IMR-90 (cell line): ENCODE measurements at regions not wholly inside any gene's neighbourhood (a gene's known extent, or its start where the extent isn't known, plus 50 kb on each side); places are given as distances from the start of the nearest gene placed in this dataset.

Experiments
- ATAC-seq: fragments of 200-7000 bp; cut with Tn5 transposase; 2 replicates; pipeline ENCODE4 v1.9.1; 2020; ENCODE audit warnings: low read depth, mild to moderate bottlenecking, moderate library complexity
- BruUV-seq: library from RNA; stranded (reverse); fragments of 400-500 nt; replicated peaks from 2 replicates; lab custom pipeline; 2021; lab: Mats Ljungman, UMichigan
- CTCF ChIA-PET: fragments of 300-600 bp; formaldehyde crosslinking; extraction: SDS; loops from one replicate; lab custom pipeline; 2021; ENCODE audit warnings: antibody characterized with exemption; lab: Yijun Ruan, JAX
- POLR2A ChIA-PET: fragments of 300-600 bp; sonication (Branson Sonifier 250); formaldehyde crosslinking; loops from one replicate; lab custom pipeline; 2022; ENCODE audit warnings: antibody characterized with exemption; ENCODE audit not compliant: unreplicated experiment; lab: Charles Lee
- DNase-seq: peaks from one replicate; pipeline ENCODE4 v3.0.0; 2013
- H2AFZ ChIP-seq: replicated peaks from 2 replicates; pipeline ENCODE3; 2013; ENCODE audit warnings: low read length, mild to moderate bottlenecking; ENCODE audit not compliant: poor library complexity
- H2AK5ac ChIP-seq: 2 replicates; pipeline ENCODE4 v1.6.1; 2013; ENCODE audit warnings: low read depth, low read length, inconsistent platforms
- H2AK9ac ChIP-seq: replicated peaks from 2 replicates; pipeline ENCODE3; 2013; ENCODE audit warnings: mild to moderate bottlenecking, low read depth, low read length, moderate library complexity; ENCODE audit not compliant: poor library complexity
- H2BK120ac ChIP-seq: 2 replicates; pipeline ENCODE4 v1.6.1; 2013; ENCODE audit warnings: low read depth, low read length, inconsistent platforms
- H2BK15ac ChIP-seq: 3 replicates; pipeline ENCODE4 v1.6.1; 2013; ENCODE audit warnings: low read depth, low read length, inconsistent platforms
- H2BK20ac ChIP-seq: 2 replicates; pipeline ENCODE4 v1.6.1; 2013; ENCODE audit warnings: low read depth, mild to moderate bottlenecking, inconsistent platforms, low read length, moderate library complexity
- H2BK5ac ChIP-seq: 2 replicates; pipeline ENCODE4 v1.6.1; 2013; ENCODE audit warnings: mild to moderate bottlenecking, low read depth, low read length, inconsistent platforms; ENCODE audit not compliant: poor library complexity, severe bottlenecking
- H3K14ac ChIP-seq: replicated peaks from 2 replicates; pipeline ENCODE4 v1.6.1; 2013; ENCODE audit warnings: low read depth, low read length, inconsistent platforms
- H3K18ac ChIP-seq: 2 replicates; pipeline ENCODE4 v1.6.1; 2013; ENCODE audit warnings: low read depth, low read length, control low read depth
- H3K23ac ChIP-seq: 2 replicates; pipeline ENCODE4 v1.6.1; 2013; ENCODE audit warnings: low read depth, low read length, inconsistent platforms
- H3K27ac ChIP-seq: 2 replicates; pipeline ENCODE4 v1.5.1; 2013; ENCODE audit warnings: mild to moderate bottlenecking, control low read depth, low read length; ENCODE audit not compliant: insufficient read depth
- H3K27me3 ChIP-seq: 2 replicates; pipeline ENCODE4 v1.6.1; 2013; ENCODE audit warnings: low read length; ENCODE audit not compliant: control insufficient read depth, insufficient read depth
- H3K36me3 ChIP-seq: 2 replicates; pipeline ENCODE4 v1.6.1; 2013; ENCODE audit warnings: low read length, mixed read lengths; ENCODE audit not compliant: control insufficient read depth, insufficient read depth
- H3K4ac ChIP-seq: 2 replicates; pipeline ENCODE4 v1.6.1; 2013; ENCODE audit warnings: low read depth, low read length, inconsistent platforms
- H3K4me1 ChIP-seq: 2 replicates; pipeline ENCODE4 v1.6.1; 2013; ENCODE audit warnings: low read length, mixed read lengths; ENCODE audit not compliant: control insufficient read depth, insufficient read depth
- H3K4me2 ChIP-seq: 2 replicates; pipeline ENCODE4 v1.6.1; 2013; ENCODE audit warnings: low read depth, mild to moderate bottlenecking, control low read depth, low read length, moderate library complexity
- H3K4me3 ChIP-seq: 2 replicates; pipeline ENCODE4 v1.5.1; 2013; ENCODE audit warnings: low read depth, mild to moderate bottlenecking, control low read depth, low read length, moderate library complexity; ENCODE audit not compliant: insufficient read depth
- H3K56ac ChIP-seq: 2 replicates; pipeline ENCODE4 v1.6.1; 2013; ENCODE audit warnings: low read length, inconsistent platforms; ENCODE audit not compliant: insufficient read depth; ENCODE audit errors: extremely low read depth
- H3K79me1 ChIP-seq, 2 experiments: 2 replicates each; pipeline ENCODE4 v1.6.1; 2013; ENCODE audit warnings: low read length in 2 of 2, inconsistent platforms in 1 of 2, low read depth in 1 of 2
- H3K9ac ChIP-seq: 2 replicates; pipeline ENCODE4 v1.6.1; 2013; ENCODE audit warnings: low read depth, low read length, control low read depth
- H3K9me1 ChIP-seq: 2 replicates; pipeline ENCODE4 v1.6.1; 2013; ENCODE audit warnings: low read length, inconsistent platforms; ENCODE audit not compliant: insufficient read depth
- H3K9me3 ChIP-seq: 2 replicates; pipeline ENCODE4 v1.6.1; 2013; ENCODE audit warnings: low read length; ENCODE audit not compliant: control insufficient read depth, insufficient read depth
- H4K20me1 ChIP-seq: 2 replicates; pipeline ENCODE4 v1.6.1; 2013; ENCODE audit warnings: low read length, inconsistent platforms; ENCODE audit not compliant: insufficient read depth
- H4K5ac ChIP-seq: 2 replicates; pipeline ENCODE4 v1.6.1; 2013; ENCODE audit warnings: mild to moderate bottlenecking, low read depth, low read length, control low read depth
- H4K8ac ChIP-seq, 2 experiments: 2 replicates each; pipeline ENCODE4 v1.6.1; 2013; ENCODE audit warnings: low read depth in 2 of 2, low read length in 2 of 2, control low read depth in 1 of 2, inconsistent platforms in 1 of 2
- H4K91ac ChIP-seq: 2 replicates; pipeline ENCODE4 v1.6.1; 2013; ENCODE audit warnings: low read depth, low read length, inconsistent platforms; ENCODE audit not compliant: insufficient read depth
- BHLHE40 ChIP-seq: fragments of 150-350 bp; IDR thresholded peaks from 2 replicates; pipeline ENCODE4 v1.6.1; 2016; ENCODE audit warnings: mild to moderate bottlenecking, low read depth, low read length
- CEBPB ChIP-seq: IDR thresholded peaks from 2 replicates; pipeline ENCODE4 v1.6.1; 2012; ENCODE audit warnings: low read depth, low read length, improper control_type of control experiment
- CHD1 ChIP-seq: IDR thresholded peaks from 2 replicates; pipeline ENCODE4 v1.6.1; 2012; ENCODE audit warnings: low read depth, low read length, improper control_type of control experiment
- FOS ChIP-seq: fragments of 150-350 bp; IDR thresholded peaks from 2 replicates; pipeline ENCODE4 v1.6.1; 2016; ENCODE audit warnings: low read depth, low read length
- MAFK ChIP-seq: IDR thresholded peaks from 2 replicates; pipeline ENCODE4 v1.6.1; 2012; ENCODE audit warnings: low read depth, low read length, improper control_type of control experiment
- MAZ ChIP-seq: IDR thresholded peaks from 2 replicates; pipeline ENCODE4 v1.6.1; 2012; ENCODE audit warnings: low read depth, mild to moderate bottlenecking, low read length, improper control_type of control experiment, moderate library complexity, borderline replicate concordance
- POLR2A ChIP-seq: IDR thresholded peaks from 2 replicates; pipeline ENCODE4 v1.6.1; 2012; ENCODE audit warnings: mild to moderate bottlenecking, low read depth, low read length
- RAD21 ChIP-seq: IDR thresholded peaks from 2 replicates; pipeline ENCODE4 v1.6.1; 2012; ENCODE audit warnings: low read length, improper control_type of control experiment
- RCOR1 ChIP-seq: IDR thresholded peaks from 2 replicates; pipeline ENCODE4 v1.6.1; 2012; ENCODE audit warnings: mild to moderate bottlenecking, low read length, improper control_type of control experiment; ENCODE audit not compliant: insufficient replicate concordance
- RFX5 ChIP-seq: IDR thresholded peaks from 2 replicates; pipeline ENCODE4 v1.8.0; 2012; ENCODE audit warnings: low read depth, mild to moderate bottlenecking, low read length, moderate library complexity
- SMC3 ChIP-seq: fragments of 150-350 bp; IDR thresholded peaks from 2 replicates; pipeline ENCODE4 v1.6.1; 2016; ENCODE audit warnings: low read depth, mild to moderate bottlenecking, antibody characterized with exemption, low read length, moderate library complexity
- WGBS, 2 experiments: methylation state at CpG; one replicate each; pipeline versions ENCODE4 v1.1.5 to v1.1.7; 2013; ENCODE audit warnings: missing lambda C conversion rate in 2 of 2; ENCODE audit not compliant: insufficient read length in 1 of 2; ENCODE audit errors: extremely low coverage in 2 of 2; 5-methylcytosine and 5-hydroxymethylcytosine counted together
- dilution Hi-C: fragments of 300-500 bp; cut with HindIII; formaldehyde crosslinking; loops from one replicate; pipeline ENCODE4 v1.14.3; 2018; ENCODE audit warnings: low sequenced_read_pairs; ENCODE audit not compliant: unreplicated experiment
- in situ Hi-C: fragments of 300-500 bp; cut with MboI; formaldehyde crosslinking; loops from 3 replicates; pipeline ENCODE4 v1.14.3; 2019; ENCODE audit warnings: low sequenced_read_pairs, inconsistent platforms, mixed read lengths
- intact Hi-C: fragments of 100-400 bp; cut with micrococcal nuclease; formaldehyde crosslinking; loops from 2 replicates; pipeline ENCODE4 v1.10.0; 2022
- TF ChIP-seq, protein P1 (sequence below): fragments of 150-350 bp; IDR thresholded peaks from 2 replicates; pipeline ENCODE4 v1.6.1; 2017; ENCODE audit warnings: mild to moderate bottlenecking, antibody characterized with exemption, low read length, low read depth
- TF ChIP-seq, protein P2 (sequence below): conservative IDR thresholded peaks from 2 replicates; pipeline ENCODE4 v1.5.1; 2012; ENCODE audit warnings: mild to moderate bottlenecking, low read depth, low read length, improper control_type of control experiment
- TF ChIP-seq, protein P3 (sequence below): fragments of 150-350 bp; IDR thresholded peaks from 2 replicates; pipeline ENCODE4 v1.6.1; 2016; ENCODE audit warnings: low read depth, mild to moderate bottlenecking, low read length, moderate library complexity, borderline replicate concordance

DNA sequence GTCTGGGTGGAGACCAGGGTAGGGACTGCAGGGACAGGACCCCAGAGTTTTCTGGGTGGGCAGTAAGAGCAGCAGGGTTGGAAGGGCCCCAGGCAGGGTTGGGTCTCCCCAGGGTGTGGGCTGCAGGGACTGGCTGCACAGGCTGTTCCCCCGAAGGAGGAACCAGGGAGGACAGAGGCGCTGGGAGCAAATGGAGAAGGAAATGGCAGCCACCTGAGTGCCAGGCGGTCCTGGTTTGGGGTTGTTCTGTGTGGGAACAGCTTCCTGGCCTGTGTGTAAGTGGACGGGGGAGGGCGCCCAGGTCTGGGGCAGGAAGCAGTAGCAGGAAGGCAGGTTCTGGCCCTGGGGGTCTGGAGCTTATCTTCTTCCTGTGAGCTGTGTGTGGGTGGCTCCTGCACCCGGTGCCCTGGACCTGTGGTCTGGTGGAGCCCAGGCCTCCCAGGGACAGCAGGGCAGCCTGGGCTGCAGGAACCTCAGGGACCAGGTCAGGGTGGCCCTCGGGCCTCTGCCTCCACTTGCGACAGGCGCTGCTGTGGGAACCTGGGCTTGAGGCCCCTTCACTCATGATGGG, 372.8 kb downstream of the TMEM121 start:
- H2AFZ ChIP-seq, result no peak overlapping the region
- in situ Hi-C loops (no loop called here), dilution Hi-C loops (no loop called here), intact Hi-C loops (no loop called here)
- H3K14ac ChIP-seq, result no peak overlapping the region
- no peak overlapping the region for H3K18ac ChIP-seq
- no peak overlapping the region for H2BK20ac ChIP-seq
- no peak overlapping the region for H4K5ac ChIP-seq
- H4K8ac ChIP-seq, result no peak overlapping the region
- H4K20me1 ChIP-seq, result no peaks in the 10 kb centered on the region
- ATAC-seq, result no peak
- H3K9me1 ChIP-seq, result no peaks in the 10 kb centered on the region
- ChIA-PET CTCF (no interaction called here), POLR2A (no interaction called here)
- H3K9ac ChIP-seq, result no peak overlapping the region
- no peak for DNase-seq
- H3K27me3 ChIP-seq, result no peaks in the 10 kb centered on the region
- no peak overlapping the region for H3K4me2 ChIP-seq
- 80% methylated on average over 2 of the region's 9 CpGs; no CpG with 5 or more reads in 1 of the 2 experiments for WGBS, 2 experiments
- H2AK5ac ChIP-seq, result no peak overlapping the region
- TF ChIP-seq FOS, result no peak
- no peak for TF ChIP-seq RCOR1
- TF ChIP-seq, protein P1, sequence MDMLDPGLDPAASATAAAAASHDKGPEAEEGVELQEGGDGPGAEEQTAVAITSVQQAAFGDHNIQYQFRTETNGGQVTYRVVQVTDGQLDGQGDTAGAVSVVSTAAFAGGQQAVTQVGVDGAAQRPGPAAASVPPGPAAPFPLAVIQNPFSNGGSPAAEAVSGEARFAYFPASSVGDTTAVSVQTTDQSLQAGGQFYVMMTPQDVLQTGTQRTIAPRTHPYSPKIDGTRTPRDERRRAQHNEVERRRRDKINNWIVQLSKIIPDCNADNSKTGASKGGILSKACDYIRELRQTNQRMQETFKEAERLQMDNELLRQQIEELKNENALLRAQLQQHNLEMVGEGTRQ, result no peak
- TF ChIP-seq BHLHE40, result no peak
- no peak for TF ChIP-seq CHD1
- no peak for TF ChIP-seq RAD21
- no peak for TF ChIP-seq MAZ
- TF ChIP-seq POLR2A, result no peak
- TF ChIP-seq RFX5, result no peak
- TF ChIP-seq SMC3, result no peak
- TF ChIP-seq MAFK, result no peak
- TF ChIP-seq, protein P2, sequence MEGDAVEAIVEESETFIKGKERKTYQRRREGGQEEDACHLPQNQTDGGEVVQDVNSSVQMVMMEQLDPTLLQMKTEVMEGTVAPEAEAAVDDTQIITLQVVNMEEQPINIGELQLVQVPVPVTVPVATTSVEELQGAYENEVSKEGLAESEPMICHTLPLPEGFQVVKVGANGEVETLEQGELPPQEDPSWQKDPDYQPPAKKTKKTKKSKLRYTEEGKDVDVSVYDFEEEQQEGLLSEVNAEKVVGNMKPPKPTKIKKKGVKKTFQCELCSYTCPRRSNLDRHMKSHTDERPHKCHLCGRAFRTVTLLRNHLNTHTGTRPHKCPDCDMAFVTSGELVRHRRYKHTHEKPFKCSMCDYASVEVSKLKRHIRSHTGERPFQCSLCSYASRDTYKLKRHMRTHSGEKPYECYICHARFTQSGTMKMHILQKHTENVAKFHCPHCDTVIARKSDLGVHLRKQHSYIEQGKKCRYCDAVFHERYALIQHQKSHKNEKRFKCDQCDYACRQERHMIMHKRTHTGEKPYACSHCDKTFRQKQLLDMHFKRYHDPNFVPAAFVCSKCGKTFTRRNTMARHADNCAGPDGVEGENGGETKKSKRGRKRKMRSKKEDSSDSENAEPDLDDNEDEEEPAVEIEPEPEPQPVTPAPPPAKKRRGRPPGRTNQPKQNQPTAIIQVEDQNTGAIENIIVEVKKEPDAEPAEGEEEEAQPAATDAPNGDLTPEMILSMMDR, result no peak
- TF ChIP-seq, protein P3, sequence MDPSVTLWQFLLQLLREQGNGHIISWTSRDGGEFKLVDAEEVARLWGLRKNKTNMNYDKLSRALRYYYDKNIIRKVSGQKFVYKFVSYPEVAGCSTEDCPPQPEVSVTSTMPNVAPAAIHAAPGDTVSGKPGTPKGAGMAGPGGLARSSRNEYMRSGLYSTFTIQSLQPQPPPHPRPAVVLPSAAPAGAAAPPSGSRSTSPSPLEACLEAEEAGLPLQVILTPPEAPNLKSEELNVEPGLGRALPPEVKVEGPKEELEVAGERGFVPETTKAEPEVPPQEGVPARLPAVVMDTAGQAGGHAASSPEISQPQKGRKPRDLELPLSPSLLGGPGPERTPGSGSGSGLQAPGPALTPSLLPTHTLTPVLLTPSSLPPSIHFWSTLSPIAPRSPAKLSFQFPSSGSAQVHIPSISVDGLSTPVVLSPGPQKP, result no peak
- no peak for TF ChIP-seq CEBPB
- no peak overlapping the region for H3K23ac ChIP-seq
- H3K4me1 ChIP-seq, result no peaks in the 10 kb centered on the region
- no peak overlapping the region for H3K4ac ChIP-seq
- H2AK9ac ChIP-seq, result no peak overlapping the region
- H3K9me3 ChIP-seq, result peaks cover 51% of the 10 kb centered on the region
- H2BK120ac ChIP-seq, result no peak overlapping the region
- BruUV-seq, result no TSS peak
- no peak overlapping the region for H3K27ac ChIP-seq
- no peak overlapping the region for H2BK5ac ChIP-seq
- H3K79me1 ChIP-seq, result no peaks in the 10 kb centered on the region
- no peaks in the 10 kb centered on the region for H3K36me3 ChIP-seq
- no peak overlapping the region for H3K56ac ChIP-seq
- H3K4me3 ChIP-seq, result no peak overlapping the region
- H4K91ac ChIP-seq, result no peak overlapping the region
- H2BK15ac ChIP-seq, result no peak overlapping the region
